8988T (cell line): ENCODE measurements at regions not wholly inside any gene's neighbourhood (a gene's known extent, or its start where the extent isn't known, plus 50 kb on each side); places are given as distances from the start of the nearest gene placed in this dataset.
"Not testable (repeated sequence)": the region's sequence is repeated elsewhere in the genome, so short reads cannot be mapped to it uniquely, and the experiment has no call there.

Source experiments
- DNase-seq: peaks from one replicate; pipeline ENCODE4 v3.0.0; 2011

GRCh38 chr16:59342669-59343068 is 608.6 kb upstream of the GOT2 start:
- DNase-seq = no peak

DNA sequence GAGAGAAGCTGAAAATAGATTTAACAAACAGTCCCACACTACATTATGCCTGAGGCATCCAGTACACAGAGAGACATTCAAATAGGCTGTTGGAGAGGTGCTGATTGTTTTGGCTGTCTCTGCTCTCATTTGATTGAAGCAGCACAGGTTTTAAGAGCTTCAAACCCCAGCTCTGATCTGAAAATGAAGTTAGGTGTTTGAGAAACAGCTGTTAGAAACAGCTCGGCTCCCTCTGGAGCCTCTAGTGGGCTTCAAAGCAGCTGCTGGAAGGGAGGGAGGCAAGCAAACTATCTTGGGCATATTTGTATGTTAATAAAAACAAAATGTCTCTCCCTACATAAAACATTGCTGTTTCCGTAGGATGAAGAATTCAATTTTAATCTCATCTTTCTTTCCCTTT is 607.3 kb upstream of the GOT2 start:
- no peak for DNase-seq

GRCh38 chr16:59339871-59340270 is 605.8 kb upstream of the GOT2 start:
- DNase-seq = no peak

- DNase-seq = no peak
Observed at GRCh38 chr16:59336136-59336695, 602.1 kb upstream of the GOT2 start.

GRCh38 chr16:59331708-59332107 is 597.6 kb upstream of the GOT2 start:
- DNase-seq = not testable (repeated sequence)

DNA sequence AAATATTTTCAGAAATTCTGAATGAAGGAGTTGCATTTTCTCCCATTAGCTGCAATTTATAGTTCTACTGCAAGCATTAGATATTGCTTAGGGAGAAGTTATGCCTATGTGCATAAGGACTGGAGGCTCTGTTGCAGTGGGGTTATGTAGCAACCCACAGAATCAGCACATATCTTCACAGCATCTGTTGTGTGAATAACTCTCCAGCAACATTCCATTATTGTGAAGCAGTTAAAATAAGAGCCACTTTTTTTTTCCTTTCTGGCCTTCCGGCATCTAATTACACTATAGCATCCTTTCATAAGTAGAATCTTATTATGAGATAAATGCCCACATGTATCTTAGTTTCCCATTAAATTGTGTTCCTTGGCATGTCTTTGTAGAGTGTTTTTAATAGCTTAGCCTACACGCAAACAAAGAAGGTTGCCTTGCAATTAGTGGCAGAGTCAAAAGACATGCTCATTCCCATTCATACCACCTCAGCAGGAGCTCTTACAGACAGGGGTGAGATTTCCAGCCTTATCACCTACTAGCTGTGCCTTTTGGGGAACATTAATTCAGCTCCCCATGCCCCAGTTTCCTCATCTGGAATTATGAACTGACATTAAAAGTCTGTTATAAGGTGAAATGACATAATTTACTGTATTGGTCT is 596.0 kb upstream of the GOT2 start:
- no peak for DNase-seq

- DNase-seq = no peak
Observed at GRCh38 chr16:59328961-59329360, 594.8 kb upstream of the GOT2 start.

GRCh38 chr16:59327894-59328293 is 593.8 kb upstream of the GOT2 start:
- DNase-seq = no peak

- no peak for DNase-seq
Observed at GRCh38 chr16:59326955-59327354, 592.8 kb upstream of the GOT2 start.

GRCh38 chr16:59324462-59324861 is 590.3 kb upstream of the GOT2 start:
- DNase-seq = no peak

DNA sequence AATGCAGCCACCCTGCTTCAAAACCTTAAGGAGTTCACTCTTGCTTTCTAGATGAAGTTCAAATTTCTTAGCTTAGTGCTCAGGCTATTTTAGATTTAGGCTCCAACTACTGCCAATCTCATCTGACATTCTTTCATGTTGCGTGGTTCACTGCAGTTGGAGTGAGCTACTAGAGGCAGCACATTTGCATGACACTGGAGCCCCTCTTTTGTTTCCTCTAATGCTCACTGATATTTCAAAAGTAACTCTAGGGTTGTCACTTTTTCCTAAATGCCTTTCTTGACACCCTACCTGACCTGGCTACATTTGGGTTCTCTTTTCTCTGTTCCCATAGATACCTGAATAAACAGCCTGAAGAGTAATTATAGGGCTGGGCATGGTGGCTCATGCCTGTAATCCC is 586.5 kb upstream of the GOT2 start:
- no peak for DNase-seq

DNA sequence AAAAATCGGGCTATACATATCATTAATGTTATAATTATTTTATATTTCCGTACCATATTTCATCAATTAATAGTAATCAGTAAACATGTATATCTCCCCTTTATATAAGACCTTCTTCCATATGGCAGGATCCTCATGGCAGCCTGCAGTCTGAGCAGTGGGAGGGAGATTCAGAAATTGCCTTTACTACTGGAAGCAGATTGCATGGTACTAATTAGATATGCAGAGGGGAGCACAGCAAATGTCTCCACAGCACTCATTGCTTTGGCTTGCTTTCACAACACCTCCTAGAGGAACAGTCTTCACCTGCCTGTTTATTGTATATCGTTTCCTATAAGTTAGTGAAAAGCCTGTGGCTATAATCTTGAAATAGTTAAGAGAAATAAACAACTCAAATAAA is 585.8 kb upstream of the GOT2 start:
- no peak for DNase-seq

DNA sequence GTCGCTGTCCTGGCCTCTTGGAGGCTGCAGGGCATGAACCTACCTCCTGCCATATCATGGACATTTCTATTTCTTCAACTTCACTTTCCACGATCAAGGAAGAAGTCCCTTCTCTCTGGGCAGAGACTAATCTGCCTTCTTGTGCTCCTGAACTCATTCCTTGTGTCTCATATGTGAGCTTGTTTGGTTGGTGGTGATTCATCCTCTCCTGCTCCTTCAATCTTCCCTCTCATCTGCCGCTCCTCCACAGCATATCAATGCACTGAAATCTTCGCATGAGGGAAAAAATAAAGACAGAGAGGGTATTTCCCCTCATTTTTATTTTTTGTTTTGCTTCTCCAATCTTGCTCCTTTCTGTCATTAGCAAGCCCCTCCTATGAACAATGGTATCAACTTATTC is 571.7 kb upstream of the GOT2 start:
- no peak for DNase-seq

GRCh38 chr16:59296888-59297287 is 562.8 kb upstream of the GOT2 start:
- no peak for DNase-seq

DNA sequence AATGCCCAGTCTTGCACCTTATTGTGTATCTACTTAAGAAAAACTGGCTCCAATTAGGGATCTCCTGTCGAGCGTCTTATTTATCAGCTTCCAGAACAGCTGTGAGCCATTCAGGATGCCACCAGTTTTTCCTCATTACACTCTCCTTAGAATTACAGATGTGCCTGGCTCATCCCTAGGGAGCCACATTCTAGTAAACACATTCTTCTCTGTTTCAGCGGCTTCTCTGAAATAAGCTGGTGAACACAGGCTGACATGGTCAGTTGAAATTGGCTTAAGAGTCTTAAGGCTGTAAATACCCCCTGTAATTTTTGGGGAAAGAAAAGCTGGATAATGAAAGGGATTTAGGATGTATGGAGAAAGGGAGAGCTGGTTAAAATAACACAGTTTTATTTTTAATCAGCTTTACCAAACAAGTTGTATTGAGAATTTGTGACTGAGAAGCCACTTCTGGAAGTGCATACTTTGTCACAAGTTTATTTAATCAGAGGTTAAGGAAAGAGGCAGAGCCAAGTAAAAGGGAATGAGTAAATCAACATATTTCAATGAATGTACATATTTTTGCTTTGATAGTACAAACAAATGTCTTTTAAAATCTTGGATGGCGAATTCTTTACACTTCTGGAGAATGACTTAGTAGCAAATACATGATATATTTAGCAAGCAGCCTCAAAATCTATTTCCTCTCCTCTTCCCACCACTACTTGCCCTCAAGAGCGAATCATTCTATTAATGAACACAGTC is 562.0 kb upstream of the GOT2 start:
- DNase-seq = no peak

DNA sequence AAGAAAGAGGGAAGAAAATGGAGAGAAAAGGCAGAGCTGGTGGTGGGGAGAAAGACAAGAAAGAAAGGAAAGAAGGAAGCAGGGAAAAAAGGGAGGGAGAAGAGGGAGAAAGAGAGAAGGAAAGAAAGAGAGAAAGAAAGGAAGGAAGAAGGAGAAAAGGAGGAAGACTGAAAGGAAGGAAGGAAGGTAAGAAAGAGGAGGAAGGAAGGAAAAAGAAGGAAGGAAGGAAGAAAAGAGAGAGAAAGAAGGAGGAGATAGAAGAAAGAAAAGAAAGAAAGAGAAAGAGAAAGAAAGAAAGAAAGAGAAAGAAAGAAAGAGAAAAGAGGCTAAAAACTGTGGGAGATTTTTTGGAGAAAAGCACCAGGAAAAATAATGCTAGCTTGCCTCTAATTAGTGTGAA is 561.4 kb upstream of the GOT2 start:
- no peak for DNase-seq

GRCh38 chr16:59290718-59291117 is 556.6 kb upstream of the GOT2 start:
- DNase-seq = no peak

GRCh38 chr16:59289151-59289550 is 555.0 kb upstream of the GOT2 start:
- no peak for DNase-seq

DNA sequence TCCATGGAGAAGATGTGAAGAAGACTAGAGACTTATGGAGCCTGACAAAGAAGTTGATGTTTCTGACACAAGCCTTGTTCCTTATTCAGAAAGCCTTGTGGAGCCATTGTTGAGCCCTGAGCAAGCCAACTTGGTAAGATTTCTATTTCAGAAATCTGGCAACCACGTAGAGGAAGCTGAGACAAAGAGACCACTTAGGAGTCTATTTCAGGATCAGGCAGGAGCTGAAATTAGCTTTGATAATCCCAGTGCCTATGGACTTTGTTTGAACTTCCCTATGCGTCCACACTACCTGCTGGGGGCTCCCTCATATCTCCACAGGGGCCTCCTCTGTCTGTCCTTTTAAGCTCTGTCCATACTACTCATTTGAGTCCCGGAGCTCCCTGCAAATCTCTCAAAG is 540.0 kb upstream of the GOT2 start:
- DNase-seq = no peak

GRCh38 chr16:59263955-59264354 is 529.8 kb upstream of the GOT2 start:
- no peak for DNase-seq

DNA sequence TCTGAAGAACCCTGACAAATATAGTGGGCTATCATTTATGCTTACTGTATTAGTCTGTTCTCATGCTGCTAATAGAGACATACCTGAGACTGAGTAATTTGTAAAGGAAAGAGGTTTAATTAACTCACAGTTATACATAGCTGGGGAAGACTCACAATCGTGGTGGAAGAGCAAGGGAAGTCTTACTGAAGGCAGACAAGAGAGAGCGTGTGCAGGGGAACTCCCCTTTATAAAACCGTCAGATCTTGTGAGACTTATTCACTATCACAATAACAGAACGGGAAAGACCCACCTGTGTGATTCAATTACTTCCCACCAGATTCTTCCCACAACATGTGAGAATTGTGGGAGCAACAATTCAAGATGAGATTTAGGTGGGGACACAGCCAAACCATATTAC is 526.8 kb upstream of the GOT2 start:
- DNase-seq = no peak

- DNase-seq = no peak
Observed at GRCh38 chr16:59259950-59260319, 525.8 kb upstream of the GOT2 start.

GRCh38 chr16:59259074-59259949 is 525.2 kb upstream of the GOT2 start:
- no peak for DNase-seq

DNA sequence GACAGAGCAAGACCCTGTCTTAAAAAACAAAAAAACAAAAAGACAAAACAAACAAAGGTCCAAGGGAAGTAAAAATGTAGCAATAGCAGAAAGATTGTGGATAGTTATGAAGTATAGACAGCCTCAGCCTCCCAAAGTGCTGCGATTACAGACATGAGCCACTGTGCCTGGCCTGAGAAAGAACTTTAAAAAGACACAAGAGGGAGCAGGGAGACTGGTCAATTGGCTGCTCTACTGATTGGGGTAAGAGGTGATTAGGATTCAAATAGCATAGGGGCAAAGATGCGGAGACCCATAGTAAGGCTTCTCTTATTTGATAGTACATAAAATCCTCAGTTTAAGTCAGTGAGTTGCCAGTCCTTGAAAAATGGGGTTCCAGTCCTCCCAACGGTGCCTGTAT is 518.2 kb upstream of the GOT2 start:
- DNase-seq = no peak
